Common myeloid progenitor, CD34-positive (primary cell): ENCODE measurements at regions not wholly inside any gene's neighbourhood (a gene's known extent, or its start where the extent isn't known, plus 50 kb on each side); places are given as distances from the start of the nearest gene placed in this dataset.

Experiments used
- CTCF ChIA-PET: fragments of 350-600 bp; sonication (Branson Sonifier 250); formaldehyde crosslinking; loops from one replicate; lab custom pipeline; 2021; ENCODE audit warnings: antibody characterized with exemption; lab: Charles Lee
- POLR2A ChIA-PET: fragments of 350-600 bp; sonication (Branson Sonifier 250); formaldehyde crosslinking; loops from one replicate; lab custom pipeline; 2021; ENCODE audit warnings: antibody characterized with exemption; lab: Charles Lee
- DNase-seq, 3 donors: peaks; one replicate each; pipeline versions ENCODE4 v3.0.0 to v3.0.0-alpha.2; 2013
- H3K27ac ChIP-seq, 2 experiments: 1 replicate in 1 of 2; 2 replicates in 1 of 2; pipeline ENCODE4 v1.7.0; 2013; ENCODE audit warnings: inconsistent platforms in 2 of 2, low read length in 2 of 2, mild to moderate bottlenecking in 2 of 2, low read depth in 1 of 2, moderate library complexity in 1 of 2; ENCODE audit not compliant: severe bottlenecking in 2 of 2, insufficient read depth in 1 of 2, poor library complexity in 1 of 2
- H3K27me3 ChIP-seq, 5 experiments: replicated peaks in 2 of 5; 1 replicate in 3 of 5; 2 replicates in 2 of 5; pipeline versions ENCODE4 v1.6.1 to v1.7.0; 2013; ENCODE audit warnings: low read length in 4 of 5, mild to moderate bottlenecking in 2 of 5, moderate library complexity in 2 of 5, inconsistent platforms in 1 of 5; ENCODE audit not compliant: insufficient read depth in 5 of 5, control insufficient read depth in 4 of 5
- H3K36me3 ChIP-seq, 4 experiments: 1 replicate in 2 of 4; 2 replicates in 2 of 4; pipeline versions ENCODE4 v1.6.1 to v1.7.0; 2013; ENCODE audit warnings: low read length in 3 of 4, control low read depth in 1 of 4, mild to moderate bottlenecking in 1 of 4; ENCODE audit not compliant: control insufficient read depth in 4 of 4, insufficient read depth in 4 of 4
- H3K4me1 ChIP-seq, 4 experiments: 1 replicate in 3 of 4; 2 replicates in 1 of 4; pipeline versions ENCODE4 v1.6.1 to v1.7.1; 2013; ENCODE audit warnings: low read length in 3 of 4, mild to moderate bottlenecking in 3 of 4, control low read depth in 1 of 4, inconsistent platforms in 1 of 4, moderate library complexity in 1 of 4; ENCODE audit not compliant: control insufficient read depth in 4 of 4, insufficient read depth in 4 of 4; ENCODE audit errors: control extremely low read depth in 1 of 4
- H3K4me3 ChIP-seq, 7 experiments: 1 replicate in 4 of 7; 2 replicates in 3 of 7; pipeline versions ENCODE4 v1.5.1 to v1.7.0; 2013; ENCODE audit warnings: mild to moderate bottlenecking in 7 of 7, low read length in 6 of 7, moderate library complexity in 6 of 7, inconsistent platforms in 2 of 7, low read depth in 2 of 7, control low read depth in 1 of 7; ENCODE audit not compliant: insufficient read depth in 4 of 7, control insufficient read depth in 1 of 7; ENCODE audit errors: extremely low read depth in 1 of 7
- H3K9me3 ChIP-seq, 5 experiments: 1 replicate in 4 of 5; 2 replicates in 1 of 5; pipeline versions ENCODE4 v1.6.1 to v1.7.1; 2013; ENCODE audit warnings: low read length in 4 of 5, mild to moderate bottlenecking in 2 of 5, inconsistent platforms in 1 of 5, low read depth in 1 of 5, moderate library complexity in 1 of 5; ENCODE audit not compliant: control insufficient read depth in 4 of 5, insufficient read depth in 2 of 5; ENCODE audit errors: control extremely low read depth in 1 of 5
- WGBS: methylation state at CpG from one replicate; pipeline ENCODE4 v1.1.5; 2013; ENCODE audit not compliant: insufficient coverage; 5-methylcytosine and 5-hydroxymethylcytosine counted together

- Histone ChIP-seq H3K9me3 (peaks cover 0 to 17% (median 9%) of the 10 kb centered on the region in 5 experiments), H3K4me1 (peaks cover 3 to 30% (median 14%) of the 10 kb centered on the region in 4 experiments), H3K36me3 (no peaks in the 10 kb centered on the region), H3K27me3 (peaks cover 0 to 3% (median 0%) of the 10 kb centered on the region in 5 experiments), H3K4me3 (no peak overlapping the region), H3K27ac (no peak overlapping the region)
- WGBS = 84% methylated on average over 12 of the region's 14 CpGs
- POLR2A ChIA-PET = no interaction called here
- peak in 2 of 3 donors; percentile 42 to 53 for DNase-seq
- CTCF ChIA-PET = interaction anchor here (1.0 to 1.4 kb wide), 4 partner anchors 8 to 101 kb away, joined by 3 to 6 read pairs (median 4); no protein-coding TSS in a partner anchor
Observed at GRCh38 chr12:124694846-124695497, 127.6 kb upstream of the NCOR2 start.

GRCh38 chr12:124694250-124694649 is 126.8 kb upstream of the NCOR2 start:
- ChIA-PET POLR2A (no interaction called here), CTCF (interaction anchor here (0.9 to 1.4 kb wide), 5 partner anchors 9 to 101 kb away, joined by 3 to 6 read pairs (median 3); no protein-coding TSS in a partner anchor)
- H3K9me3 ChIP-seq = peaks cover 0 to 17% (median 9%) of the 10 kb centered on the region in 5 experiments
- peaks cover 3 to 30% (median 16%) of the 10 kb centered on the region in 4 experiments for H3K4me1 ChIP-seq
- no peaks in the 10 kb centered on the region for H3K36me3 ChIP-seq
- peak in 2 of 3 donors; percentile 70 to 72 for DNase-seq
- no peak overlapping the region for H3K4me3 ChIP-seq
- H3K27ac ChIP-seq = no peak overlapping the region
- H3K27me3 ChIP-seq = peaks cover 0 to 3% (median 0%) of the 10 kb centered on the region in 5 experiments
- WGBS = 12% methylated on average over 5 of the region's 5 CpGs

GRCh38 chr12:124693111-124693723 is 125.8 kb upstream of the NCOR2 start:
- 95% methylated on average over 15 of the region's 17 CpGs for WGBS
- Histone ChIP-seq H3K4me1 (peaks cover 3 to 29% (median 20%) of the 10 kb centered on the region in 4 experiments), H3K36me3 (no peaks in the 10 kb centered on the region), H3K4me3 (no peak overlapping the region), H3K27me3 (no peaks in the 10 kb centered on the region), H3K9me3 (peaks cover 0 to 17% (median 9%) of the 10 kb centered on the region in 5 experiments), H3K27ac (no peak overlapping the region)
- POLR2A ChIA-PET = no interaction called here
- CTCF ChIA-PET = interaction anchor here (0.6 to 1.0 kb wide), 4 partner anchors 10 to 104 kb away, joined by 3 to 4 read pairs (median 3); no protein-coding TSS in a partner anchor
- DNase-seq = no peak

- peaks cover 0 to 17% (median 9%) of the 10 kb centered on the region in 5 experiments for H3K9me3 ChIP-seq
- ChIA-PET CTCF (interaction anchor here (0.6 to 1.3 kb wide), 3 partner anchors 10 to 103 kb away, joined by 3 to 5 read pairs (median 4); no protein-coding TSS in a partner anchor), POLR2A (no interaction called here)
- no peak for DNase-seq
- H3K27ac ChIP-seq = no peak overlapping the region
- peaks cover 3 to 36% (median 24%) of the 10 kb centered on the region in 4 experiments for H3K4me1 ChIP-seq
- no peaks in the 10 kb centered on the region for H3K27me3 ChIP-seq
- H3K4me3 ChIP-seq = no peak overlapping the region
- H3K36me3 ChIP-seq = no peaks in the 10 kb centered on the region
Observed at GRCh38 chr12:124692443-124692842, 125.0 kb upstream of the NCOR2 start.

- Histone ChIP-seq H3K36me3 (no peaks in the 10 kb centered on the region), H3K27me3 (no peaks in the 10 kb centered on the region), H3K4me3 (no peak overlapping the region), H3K9me3 (peaks cover 0 to 17% (median 9%) of the 10 kb centered on the region in 5 experiments), H3K4me1 (peaks cover 3 to 39% (median 25%) of the 10 kb centered on the region in 4 experiments), H3K27ac (no peak overlapping the region)
- ChIA-PET POLR2A (no interaction called here), CTCF (interaction anchor here (1.1 to 1.3 kb wide), 3 partner anchors 10 to 13 kb away, joined by 3 to 5 read pairs (median 4); no protein-coding TSS in a partner anchor)
- WGBS = no CpG with 5 or more reads among the region's 1 CpG
- no peak for DNase-seq
Observed at GRCh38 chr12:124691429-124691828, 124.0 kb upstream of the NCOR2 start.

GRCh38 chr12:124689631-124690030 is 122.2 kb upstream of the NCOR2 start:
- Histone ChIP-seq H3K4me1 (peaks cover 3 to 32% (median 23%) of the 10 kb centered on the region in 4 experiments), H3K4me3 (no peak overlapping the region), H3K9me3 (peaks cover 0 to 17% (median 9%) of the 10 kb centered on the region in 5 experiments), H3K27me3 (no peaks in the 10 kb centered on the region), H3K27ac (no peak overlapping the region), H3K36me3 (no peaks in the 10 kb centered on the region)
- 100% methylated on average over 1 of the region's 2 CpGs for WGBS
- DNase-seq = no peak
- ChIA-PET CTCF (interaction anchor here (1.1 to 2.0 kb wide), 2 partner anchors 14 to 89 kb away, joined by 3 to 8 read pairs; no protein-coding TSS in a partner anchor), POLR2A (no interaction called here)
